ENCODE measurements at regions not wholly inside any gene's neighbourhood (a gene's known extent, or its start where the extent isn't known, plus 50 kb on each side); places are given as distances from the start of the nearest gene placed in this dataset.

GRCh38 chr2:164285576-164285975 is 335.7 kb downstream of the GRB14 start:
- TF ChIP-seq CTCF (IDR thresholded peaks at IDR 0.05) = no peak
- TF ChIP-seq EP300 (IDR thresholded peaks at IDR 0.05) = no peak
- TF ChIP-seq POLR2A (IDR thresholded peaks at IDR 0.05) = no peak
- TF ChIP-seq POLR2AphosphoS5 (IDR thresholded peaks at IDR 0.05) = no peak

Data from suprapubic skin (tissue), 4 donors.